ENCODE measurements at regions not wholly inside any gene's neighbourhood (a gene's known extent, or its start where the extent isn't known, plus 50 kb on each side); places are given as distances from the start of the nearest gene placed in this dataset.

DNA sequence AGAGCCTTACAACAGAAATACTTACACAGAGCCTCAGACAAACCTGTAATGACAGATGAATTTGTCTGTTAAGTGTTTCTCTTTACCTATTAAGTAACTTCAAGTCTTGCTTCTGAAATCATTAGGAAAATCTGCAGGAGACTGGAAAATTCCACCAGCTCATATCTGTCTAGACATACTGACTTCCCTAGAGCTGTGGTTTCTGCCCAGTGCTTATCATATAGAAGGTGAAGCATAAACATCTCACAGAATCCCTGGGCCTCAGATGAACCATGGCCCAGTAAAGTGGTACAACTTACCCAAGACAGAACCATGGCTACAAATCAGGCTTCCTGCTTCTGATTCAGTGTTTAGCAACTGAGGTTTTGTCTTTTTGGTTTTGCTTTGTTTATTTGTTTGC, 91.6 kb downstream of the EGLN3 start:
- H3K4me1 Mint-ChIP-seq = no peaks in the 10 kb centered on the region; the same call in 2 of the 3 replicates
- H3K9me3 Mint-ChIP-seq = no peaks in the 10 kb centered on the region
- H3K27ac Mint-ChIP-seq = no peak overlapping the region
- TF ChIP-seq, protein P1, sequence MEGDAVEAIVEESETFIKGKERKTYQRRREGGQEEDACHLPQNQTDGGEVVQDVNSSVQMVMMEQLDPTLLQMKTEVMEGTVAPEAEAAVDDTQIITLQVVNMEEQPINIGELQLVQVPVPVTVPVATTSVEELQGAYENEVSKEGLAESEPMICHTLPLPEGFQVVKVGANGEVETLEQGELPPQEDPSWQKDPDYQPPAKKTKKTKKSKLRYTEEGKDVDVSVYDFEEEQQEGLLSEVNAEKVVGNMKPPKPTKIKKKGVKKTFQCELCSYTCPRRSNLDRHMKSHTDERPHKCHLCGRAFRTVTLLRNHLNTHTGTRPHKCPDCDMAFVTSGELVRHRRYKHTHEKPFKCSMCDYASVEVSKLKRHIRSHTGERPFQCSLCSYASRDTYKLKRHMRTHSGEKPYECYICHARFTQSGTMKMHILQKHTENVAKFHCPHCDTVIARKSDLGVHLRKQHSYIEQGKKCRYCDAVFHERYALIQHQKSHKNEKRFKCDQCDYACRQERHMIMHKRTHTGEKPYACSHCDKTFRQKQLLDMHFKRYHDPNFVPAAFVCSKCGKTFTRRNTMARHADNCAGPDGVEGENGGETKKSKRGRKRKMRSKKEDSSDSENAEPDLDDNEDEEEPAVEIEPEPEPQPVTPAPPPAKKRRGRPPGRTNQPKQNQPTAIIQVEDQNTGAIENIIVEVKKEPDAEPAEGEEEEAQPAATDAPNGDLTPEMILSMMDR (conservative IDR thresholded peaks at IDR 0.05; ENCODE audit: low read depth in 2 of 2) = no peak
- TF ChIP-seq ZNF114 (CRISPR knock-in tag; IDR thresholded peaks at IDR 0.05) = no peak
- TF ChIP-seq, protein P2, sequence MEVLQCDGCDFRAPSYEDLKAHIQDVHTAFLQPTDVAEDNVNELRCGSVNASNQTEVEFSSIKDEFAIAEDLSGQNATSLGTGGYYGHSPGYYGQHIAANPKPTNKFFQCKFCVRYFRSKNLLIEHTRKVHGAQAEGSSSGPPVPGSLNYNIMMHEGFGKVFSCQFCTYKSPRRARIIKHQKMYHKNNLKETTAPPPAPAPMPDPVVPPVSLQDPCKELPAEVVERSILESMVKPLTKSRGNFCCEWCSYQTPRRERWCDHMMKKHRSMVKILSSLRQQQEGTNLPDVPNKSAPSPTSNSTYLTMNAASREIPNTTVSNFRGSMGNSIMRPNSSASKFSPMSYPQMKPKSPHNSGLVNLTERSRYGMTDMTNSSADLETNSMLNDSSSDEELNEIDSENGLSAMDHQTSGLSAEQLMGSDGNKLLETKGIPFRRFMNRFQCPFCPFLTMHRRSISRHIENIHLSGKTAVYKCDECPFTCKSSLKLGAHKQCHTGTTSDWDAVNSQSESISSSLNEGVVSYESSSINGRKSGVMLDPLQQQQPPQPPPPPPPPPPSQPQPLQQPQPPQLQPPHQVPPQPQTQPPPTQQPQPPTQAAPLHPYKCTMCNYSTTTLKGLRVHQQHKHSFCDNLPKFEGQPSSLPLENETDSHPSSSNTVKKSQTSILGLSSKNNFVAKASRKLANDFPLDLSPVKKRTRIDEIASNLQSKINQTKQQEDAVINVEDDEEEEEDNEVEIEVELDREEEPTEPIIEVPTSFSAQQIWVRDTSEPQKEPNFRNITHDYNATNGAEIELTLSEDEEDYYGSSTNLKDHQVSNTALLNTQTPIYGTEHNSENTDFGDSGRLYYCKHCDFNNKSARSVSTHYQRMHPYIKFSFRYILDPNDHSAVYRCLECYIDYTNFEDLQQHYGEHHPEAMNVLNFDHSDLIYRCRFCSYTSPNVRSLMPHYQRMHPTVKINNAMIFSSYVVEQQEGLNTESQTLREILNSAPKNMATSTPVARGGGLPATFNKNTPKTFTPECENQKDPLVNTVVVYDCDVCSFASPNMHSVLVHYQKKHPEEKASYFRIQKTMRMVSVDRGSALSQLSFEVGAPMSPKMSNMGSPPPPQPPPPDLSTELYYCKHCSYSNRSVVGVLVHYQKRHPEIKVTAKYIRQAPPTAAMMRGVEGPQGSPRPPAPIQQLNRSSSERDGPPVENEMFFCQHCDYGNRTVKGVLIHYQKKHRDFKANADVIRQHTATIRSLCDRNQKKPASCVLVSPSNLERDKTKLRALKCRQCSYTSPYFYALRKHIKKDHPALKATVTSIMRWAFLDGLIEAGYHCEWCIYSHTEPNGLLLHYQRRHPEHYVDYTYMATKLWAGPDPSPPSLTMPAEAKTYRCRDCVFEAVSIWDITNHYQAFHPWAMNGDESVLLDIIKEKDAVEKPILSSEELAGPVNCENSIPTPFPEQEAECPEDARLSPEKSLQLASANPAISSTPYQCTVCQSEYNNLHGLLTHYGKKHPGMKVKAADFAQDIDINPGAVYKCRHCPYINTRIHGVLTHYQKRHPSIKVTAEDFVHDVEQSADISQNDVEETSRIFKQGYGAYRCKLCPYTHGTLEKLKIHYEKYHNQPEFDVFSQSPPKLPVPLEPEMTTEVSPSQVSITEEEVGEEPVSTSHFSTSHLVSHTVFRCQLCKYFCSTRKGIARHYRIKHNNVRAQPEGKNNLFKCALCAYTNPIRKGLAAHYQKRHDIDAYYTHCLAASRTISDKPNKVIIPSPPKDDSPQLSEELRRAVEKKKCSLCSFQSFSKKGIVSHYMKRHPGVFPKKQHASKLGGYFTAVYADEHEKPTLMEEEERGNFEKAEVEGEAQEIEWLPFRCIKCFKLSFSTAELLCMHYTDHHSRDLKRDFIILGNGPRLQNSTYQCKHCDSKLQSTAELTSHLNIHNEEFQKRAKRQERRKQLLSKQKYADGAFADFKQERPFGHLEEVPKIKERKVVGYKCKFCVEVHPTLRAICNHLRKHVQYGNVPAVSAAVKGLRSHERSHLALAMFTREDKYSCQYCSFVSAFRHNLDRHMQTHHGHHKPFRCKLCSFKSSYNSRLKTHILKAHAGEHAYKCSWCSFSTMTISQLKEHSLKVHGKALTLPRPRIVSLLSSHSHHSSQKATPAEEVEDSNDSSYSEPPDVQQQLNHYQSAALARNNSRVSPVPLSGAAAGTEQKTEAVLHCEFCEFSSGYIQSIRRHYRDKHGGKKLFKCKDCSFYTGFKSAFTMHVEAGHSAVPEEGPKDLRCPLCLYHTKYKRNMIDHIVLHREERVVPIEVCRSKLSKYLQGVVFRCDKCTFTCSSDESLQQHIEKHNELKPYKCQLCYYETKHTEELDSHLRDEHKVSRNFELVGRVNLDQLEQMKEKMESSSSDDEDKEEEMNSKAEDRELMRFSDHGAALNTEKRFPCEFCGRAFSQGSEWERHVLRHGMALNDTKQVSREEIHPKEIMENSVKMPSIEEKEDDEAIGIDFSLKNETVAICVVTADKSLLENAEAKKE (CRISPR knock-in tag; IDR thresholded peaks at IDR 0.05) = no peak
- H3K79me2 ChIP-seq (replicated peaks; ENCODE audit: insufficient read depth) = no peaks in the 10 kb centered on the region
- no peaks in the 10 kb centered on the region for H4K20me1 ChIP-seq (replicated peaks; ENCODE audit: insufficient read depth)
- no peak overlapping the region for H3K27ac ChIP-seq (ENCODE audit: low read depth)
- no peaks in the 10 kb centered on the region for H3K36me3 ChIP-seq (ENCODE audit: insufficient read depth)
- no peaks in the 10 kb centered on the region for H3K9me2 ChIP-seq (ENCODE audit: insufficient read depth)
- H3K36me3 Mint-ChIP-seq (ENCODE audit: low read depth) = no peaks in the 10 kb centered on the region
- H3K4me1 ChIP-seq (ENCODE audit: insufficient read depth) = no peaks in the 10 kb centered on the region
- no peak overlapping the region for H3K4me3 Mint-ChIP-seq
- ATAC-seq (no peak), DNase-seq (ENCODE audit: low spot score) (no peak)
- H3F3A ChIP-seq (replicated peaks; ENCODE audit: low read depth) = no peaks in the 10 kb centered on the region
- H3K27me3 Mint-ChIP-seq (ENCODE audit: insufficient read depth, low read depth, poor library complexity) = peaks cover 3% of the 10 kb centered on the region
- H2AFZ ChIP-seq = no peak overlapping the region
- no peak overlapping the region for H3K4me3 ChIP-seq
- H3K27me3 ChIP-seq (ENCODE audit: insufficient read depth) = no peaks in the 10 kb centered on the region
- H3K4me2 ChIP-seq = no peak overlapping the region

GRCh38 chr14:33857650-33858049, 93.2 kb downstream of the EGLN3 start:
- no peaks in the 10 kb centered on the region for H3K27me3 Mint-ChIP-seq (ENCODE audit: insufficient read depth, low read depth, poor library complexity)
- no peak overlapping the region for H3K4me2 ChIP-seq
- no peaks in the 10 kb centered on the region for H3K27me3 ChIP-seq (ENCODE audit: insufficient read depth)
- no peaks in the 10 kb centered on the region for H3K36me3 Mint-ChIP-seq (ENCODE audit: low read depth)
- no peaks in the 10 kb centered on the region for H3K9me2 ChIP-seq (ENCODE audit: insufficient read depth)
- no peak overlapping the region for H2AFZ ChIP-seq
- H3F3A ChIP-seq (replicated peaks; ENCODE audit: low read depth) = no peaks in the 10 kb centered on the region
- no peak for ATAC-seq
- no peak for DNase-seq (ENCODE audit: low spot score)
- H3K27ac Mint-ChIP-seq = no peak overlapping the region
- H3K4me3 ChIP-seq = no peak overlapping the region
- no peaks in the 10 kb centered on the region for H3K9me3 Mint-ChIP-seq
- no peaks in the 10 kb centered on the region for H4K20me1 ChIP-seq (replicated peaks; ENCODE audit: insufficient read depth)
- no peaks in the 10 kb centered on the region for H3K79me2 ChIP-seq (replicated peaks; ENCODE audit: insufficient read depth)
- peaks cover 4% of the 10 kb centered on the region; the same call in 2 of the 3 replicates for H3K4me1 Mint-ChIP-seq
- H3K36me3 ChIP-seq (ENCODE audit: insufficient read depth) = no peaks in the 10 kb centered on the region
- H3K4me3 Mint-ChIP-seq = no peak overlapping the region
- H3K4me1 ChIP-seq (ENCODE audit: insufficient read depth) = peaks cover 5% of the 10 kb centered on the region; the same call in 1 of the 2 replicates
- H3K27ac ChIP-seq (ENCODE audit: low read depth) = no peak overlapping the region
- TF ChIP-seq ETS1 (IDR thresholded peaks at IDR 0.05) (no peak), NANOG (IDR thresholded peaks at IDR 0.05; ENCODE audit: borderline replicate concordance) (no peak), STAT1 (IDR thresholded peaks at IDR 0.05; ENCODE audit: unreplicated experiment) (no peak), EZH2phosphoT487 (IDR thresholded peaks at IDR 0.05; ENCODE audit: unreplicated experiment) (no peak), EZH2 (IDR thresholded peaks at IDR 0.05; ENCODE audit: low read depth, unreplicated experiment) (no peak)
- TF ChIP-seq, protein P1 (conservative IDR thresholded peaks at IDR 0.05; ENCODE audit: low read depth in 2 of 2) = no peak
